ENCODE measurements at regions not wholly inside any gene's neighbourhood (a gene's known extent, or its start where the extent isn't known, plus 50 kb on each side); places are given as distances from the start of the nearest gene placed in this dataset.

DNA sequence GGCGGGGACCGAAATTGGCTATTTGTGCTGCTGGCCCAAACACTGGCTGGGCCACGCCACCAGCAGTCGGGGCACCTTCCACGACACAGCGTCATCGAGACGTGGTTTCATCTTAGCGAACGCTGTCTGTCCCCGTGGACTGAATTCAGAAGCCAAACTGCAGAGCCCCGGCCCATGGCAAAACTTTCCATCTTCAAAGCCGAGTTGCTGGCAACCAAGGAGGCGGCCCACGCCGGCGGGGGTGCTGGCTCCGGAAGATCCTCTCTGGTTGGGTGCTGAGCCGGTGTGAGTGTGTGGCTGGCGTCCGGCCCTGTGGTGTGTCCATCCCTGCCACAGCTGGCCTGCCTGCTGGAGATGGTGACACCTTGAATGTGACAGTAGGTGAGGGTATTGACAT lies 96.6 kb upstream of the ADRA2C start:
- Histone ChIP-seq H3K4me3 (replicated peaks in 1 of 3; ENCODE audit: insufficient read depth in 1 of 3, low read depth in 1 of 3, low read length in 3 of 3) (no peak overlapping the region), H3K9ac (replicated peaks; ENCODE audit: extremely low read depth, insufficient read depth, low read length) (no peak overlapping the region), H3K27ac (ENCODE audit: insufficient read depth, low read depth, low read length) (no peak overlapping the region), H2AFZ (ENCODE audit: low read depth, low read length) (no peak overlapping the region), H3K27me3 (ENCODE audit: control insufficient read depth in 2 of 2, insufficient read depth in 2 of 2, low read length in 2 of 2) (no peaks in the 10 kb centered on the region), H4K20me1 (replicated peaks; ENCODE audit: control insufficient read depth, extremely low read depth, insufficient read depth, low read length) (no peaks in the 10 kb centered on the region), H3K79me2 (ENCODE audit: control insufficient read depth, insufficient read depth, low read length) (no peaks in the 10 kb centered on the region), H3K4me1 (ENCODE audit: control insufficient read depth, extremely low read depth, insufficient read depth, low read length) (no peaks in the 10 kb centered on the region), H3K36me3 (ENCODE audit: control insufficient read depth in 2 of 2, extremely low read depth in 1 of 2, insufficient read depth in 2 of 2, low read length in 2 of 2) (no peaks in the 10 kb centered on the region), H3K9me1 (replicated peaks; ENCODE audit: control insufficient read depth, extremely low read depth, insufficient read depth, low read length) (no peaks in the 10 kb centered on the region), H3K9me3 (replicated peaks; ENCODE audit: control insufficient read depth, insufficient read depth, low read length) (no peaks in the 10 kb centered on the region), H3K4me2 (ENCODE audit: insufficient read depth, low read length) (no peak overlapping the region)
- intact Hi-C loops (cut with micrococcal nuclease) (no loop called here), dilution Hi-C loops (cut with MboI; ENCODE audit: extremely low pct_ligation_motif_present, low sequenced_read_pairs) (no loop called here)
- ChIA-PET POLR2A (no interaction called here), CTCF (no interaction called here)
- no peak for DNase-seq (ENCODE audit: low read depth, low spot score)
- no TSS peak for BruUV-seq (replicated peaks)
- no peak for FAIRE-seq
- no peak for TF ChIP-seq EZH2 (IDR thresholded peaks at IDR 0.05; ENCODE audit: borderline replicate concordance, low read depth, low read length, severe bottlenecking)

DNA sequence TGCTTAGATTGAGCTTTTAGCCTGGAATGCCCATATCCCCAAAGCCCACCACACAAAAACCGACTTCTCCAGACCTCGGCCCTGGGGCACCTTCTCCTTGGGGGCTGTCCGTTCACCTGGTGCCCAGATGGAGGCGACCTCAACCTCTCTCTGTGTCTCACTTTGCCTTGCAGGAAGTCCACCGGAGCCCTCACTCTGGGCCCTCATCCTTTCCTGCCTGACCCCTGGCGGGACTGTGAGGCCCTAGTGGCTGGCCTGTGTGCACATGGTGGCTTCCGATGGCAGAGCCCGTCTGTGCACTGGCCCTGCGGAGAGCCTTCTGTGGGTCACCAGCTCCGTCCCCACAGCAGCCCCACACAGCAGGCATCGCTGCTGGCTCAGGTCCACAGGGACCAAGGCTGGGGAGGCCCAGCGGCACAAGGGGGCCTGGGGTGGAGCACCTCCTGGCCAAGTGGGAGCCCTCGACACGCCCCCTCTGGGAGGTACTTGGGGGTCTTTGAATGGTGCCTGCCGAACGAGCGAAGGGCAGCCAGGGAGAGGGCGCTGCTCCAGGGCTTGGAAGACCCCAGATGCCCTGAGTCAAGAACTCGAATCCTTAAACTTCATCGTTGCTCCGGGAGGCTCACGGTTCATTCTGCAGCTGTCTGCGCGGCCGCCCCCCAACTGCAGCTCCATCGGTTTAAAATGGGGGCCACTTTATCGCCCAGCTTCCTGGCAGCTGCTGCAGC lies 97.2 kb upstream of the ADRA2C start:
- ChIA-PET POLR2A (no interaction called here), CTCF (no interaction called here)
- no peaks in the 10 kb centered on the region for H3K36me3 ChIP-seq (ENCODE audit: control insufficient read depth in 2 of 2, extremely low read depth in 1 of 2, insufficient read depth in 2 of 2, low read length in 2 of 2)
- H2AFZ ChIP-seq (ENCODE audit: low read depth, low read length): no peak overlapping the region
- no peaks in the 10 kb centered on the region for H3K79me2 ChIP-seq (ENCODE audit: control insufficient read depth, insufficient read depth, low read length)
- H3K9me3 ChIP-seq (replicated peaks; ENCODE audit: control insufficient read depth, insufficient read depth, low read length): no peaks in the 10 kb centered on the region
- H3K27ac ChIP-seq (ENCODE audit: insufficient read depth, low read depth, low read length): no peak overlapping the region
- dilution Hi-C loops (cut with MboI; ENCODE audit: extremely low pct_ligation_motif_present, low sequenced_read_pairs) (no loop called here), intact Hi-C loops (cut with micrococcal nuclease) (no loop called here)
- FAIRE-seq: no peak
- no peak overlapping the region for H3K4me2 ChIP-seq (ENCODE audit: insufficient read depth, low read length)
- H3K4me1 ChIP-seq (ENCODE audit: control insufficient read depth, extremely low read depth, insufficient read depth, low read length): no peaks in the 10 kb centered on the region
- BruUV-seq (replicated peaks): no TSS peak
- no peaks in the 10 kb centered on the region for H3K9me1 ChIP-seq (replicated peaks; ENCODE audit: control insufficient read depth, extremely low read depth, insufficient read depth, low read length)
- H3K9ac ChIP-seq (replicated peaks; ENCODE audit: extremely low read depth, insufficient read depth, low read length): no peak overlapping the region
- no peaks in the 10 kb centered on the region for H3K27me3 ChIP-seq (ENCODE audit: control insufficient read depth in 2 of 2, insufficient read depth in 2 of 2, low read length in 2 of 2)
- DNase-seq (ENCODE audit: low read depth, low spot score): no peak
- TF ChIP-seq, protein P1, sequence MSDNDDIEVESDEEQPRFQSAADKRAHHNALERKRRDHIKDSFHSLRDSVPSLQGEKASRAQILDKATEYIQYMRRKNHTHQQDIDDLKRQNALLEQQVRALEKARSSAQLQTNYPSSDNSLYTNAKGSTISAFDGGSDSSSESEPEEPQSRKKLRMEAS (IDR thresholded peaks at IDR 0.05; ENCODE audit: insufficient read depth, insufficient read length): no peak
- no peak for TF ChIP-seq JUN (IDR thresholded peaks at IDR 0.05; ENCODE audit: borderline replicate concordance, insufficient read depth, insufficient read length, low read depth)
- TF ChIP-seq EZH2 (IDR thresholded peaks at IDR 0.05; ENCODE audit: borderline replicate concordance, low read depth, low read length, severe bottlenecking): no peak
- no peak for TF ChIP-seq POLR2A (IDR thresholded peaks at IDR 0.05; ENCODE audit: low read depth, low read length)
- no peak for TF ChIP-seq GATA2 (IDR thresholded peaks at IDR 0.05; ENCODE audit: insufficient read depth, insufficient read length, low read depth, low read length)
- TF ChIP-seq, protein P2, sequence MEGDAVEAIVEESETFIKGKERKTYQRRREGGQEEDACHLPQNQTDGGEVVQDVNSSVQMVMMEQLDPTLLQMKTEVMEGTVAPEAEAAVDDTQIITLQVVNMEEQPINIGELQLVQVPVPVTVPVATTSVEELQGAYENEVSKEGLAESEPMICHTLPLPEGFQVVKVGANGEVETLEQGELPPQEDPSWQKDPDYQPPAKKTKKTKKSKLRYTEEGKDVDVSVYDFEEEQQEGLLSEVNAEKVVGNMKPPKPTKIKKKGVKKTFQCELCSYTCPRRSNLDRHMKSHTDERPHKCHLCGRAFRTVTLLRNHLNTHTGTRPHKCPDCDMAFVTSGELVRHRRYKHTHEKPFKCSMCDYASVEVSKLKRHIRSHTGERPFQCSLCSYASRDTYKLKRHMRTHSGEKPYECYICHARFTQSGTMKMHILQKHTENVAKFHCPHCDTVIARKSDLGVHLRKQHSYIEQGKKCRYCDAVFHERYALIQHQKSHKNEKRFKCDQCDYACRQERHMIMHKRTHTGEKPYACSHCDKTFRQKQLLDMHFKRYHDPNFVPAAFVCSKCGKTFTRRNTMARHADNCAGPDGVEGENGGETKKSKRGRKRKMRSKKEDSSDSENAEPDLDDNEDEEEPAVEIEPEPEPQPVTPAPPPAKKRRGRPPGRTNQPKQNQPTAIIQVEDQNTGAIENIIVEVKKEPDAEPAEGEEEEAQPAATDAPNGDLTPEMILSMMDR (IDR thresholded peaks at IDR 0.05; ENCODE audit: extremely low read depth in 1 of 2, insufficient read depth in 1 of 2, low read depth in 1 of 2, low read length in 2 of 2): no peak
- TF ChIP-seq POLR2AphosphoS5 (IDR thresholded peaks at IDR 0.05; ENCODE audit: insufficient read depth, low read depth, low read length): no peak
- TF ChIP-seq MYC (IDR thresholded peaks at IDR 0.05; ENCODE audit: low read depth, low read length): no peak
- no peak for TF ChIP-seq FOS (IDR thresholded peaks at IDR 0.05; ENCODE audit: borderline replicate concordance, insufficient read depth, low read length)
- H4K20me1 ChIP-seq (replicated peaks; ENCODE audit: control insufficient read depth, extremely low read depth, insufficient read depth, low read length): no peaks in the 10 kb centered on the region
- no peak overlapping the region for H3K4me3 ChIP-seq (replicated peaks in 1 of 3; ENCODE audit: insufficient read depth in 1 of 3, low read depth in 1 of 3, low read length in 3 of 3)

All from endothelial cell of umbilical vein (primary cell).